Keratinocyte (primary cell): ENCODE measurements at regions not wholly inside any gene's neighbourhood (a gene's known extent, or its start where the extent isn't known, plus 50 kb on each side); places are given as distances from the start of the nearest gene placed in this dataset.

ENCODE experiments used
- DNase-seq: peaks from one replicate; pipeline ENCODE4 v3.0.0-alpha.2; 2011; ENCODE audit warnings: low read depth, missing footprints, low spot score
- FAIRE-seq: peaks from 2 replicates; lab custom pipeline; 2011; peaks lifted over from hg19 to GRCh38; lab: Jason Lieb, UNC
- H2AFZ ChIP-seq: 2 replicates; pipeline ENCODE4 v1.6.0; 2012; ENCODE audit warnings: low read length, control low read depth, inconsistent platforms; ENCODE audit not compliant: control insufficient read depth
- H3K27ac ChIP-seq: 2 replicates; pipeline ENCODE4 v1.5.1; 2011; ENCODE audit warnings: low read length; ENCODE audit not compliant: control insufficient read depth, insufficient read depth
- H3K27me3 ChIP-seq: 3 replicates; pipeline ENCODE4 v1.6.0; 2011; ENCODE audit warnings: low read length; ENCODE audit not compliant: control insufficient read depth, insufficient read depth; ENCODE audit errors: extremely low read depth
- H3K36me3 ChIP-seq, 2 experiments: 2 replicates in 1 of 2; 3 replicates in 1 of 2; pipeline ENCODE4 v1.5.1; 2011; ENCODE audit warnings: low read length in 2 of 2, mild to moderate bottlenecking in 1 of 2; ENCODE audit not compliant: control insufficient read depth in 2 of 2, insufficient read depth in 2 of 2; ENCODE audit errors: extremely low read depth in 1 of 2
- H3K4me1 ChIP-seq: 3 replicates; pipeline ENCODE4 v1.5.1; 2011; ENCODE audit warnings: low read length; ENCODE audit not compliant: control insufficient read depth, insufficient read depth; ENCODE audit errors: extremely low read depth
- H3K4me2 ChIP-seq: 3 replicates; pipeline ENCODE4 v1.6.0; 2011; ENCODE audit warnings: low read depth, low read length; ENCODE audit not compliant: control insufficient read depth, insufficient read depth; ENCODE audit errors: extremely low read depth
- H3K4me3 ChIP-seq, 3 experiments: fragments of 200-600 bp in 1 of 3; sonication (generic) in 1 of 3; 2 replicates in 2 of 3; 3 replicates in 1 of 3; pipeline ENCODE4 v1.5.1; 2011 to 2016; ENCODE audit warnings: low read length in 3 of 3, mild to moderate bottlenecking in 3 of 3, control low read depth in 2 of 3, inconsistent platforms in 1 of 3, low read depth in 1 of 3, mixed read lengths in 1 of 3, mixed run types in 1 of 3, moderate library complexity in 1 of 3; ENCODE audit not compliant: control insufficient read depth in 2 of 3, insufficient read depth in 2 of 3; ENCODE audit errors: extremely low read depth in 1 of 3
- H3K79me2 ChIP-seq: 2 replicates; pipeline ENCODE4 v1.6.0; 2012; ENCODE audit warnings: low read length; ENCODE audit not compliant: control insufficient read depth, insufficient read depth
- H3K9ac ChIP-seq: 3 replicates; pipeline ENCODE4 v1.6.0; 2011; ENCODE audit warnings: low read length; ENCODE audit not compliant: control insufficient read depth, insufficient read depth; ENCODE audit errors: extremely low read depth
- H3K9me1 ChIP-seq: 3 replicates; pipeline ENCODE4 v1.6.0; 2011; ENCODE audit warnings: low read length; ENCODE audit not compliant: control insufficient read depth, insufficient read depth; ENCODE audit errors: extremely low read depth
- H3K9me3 ChIP-seq: 2 replicates; pipeline ENCODE4 v1.5.1; 2012; ENCODE audit warnings: low read depth, low read length; ENCODE audit not compliant: control insufficient read depth
- H4K20me1 ChIP-seq: 3 replicates; pipeline ENCODE4 v1.6.0; 2011; ENCODE audit warnings: low read length; ENCODE audit not compliant: control insufficient read depth, insufficient read depth; ENCODE audit errors: extremely low read depth
- EZH2 ChIP-seq: IDR thresholded peaks from one replicate; pipeline ENCODE4 v1.6.1; 2012; ENCODE audit warnings: inconsistent platforms, mild to moderate bottlenecking, low read length, moderate library complexity
- dilution Hi-C: fragments of 300-500 bp; cut with MboI; formaldehyde crosslinking; loops from one replicate; pipeline ENCODE4 v1.7.0; 2020; ENCODE audit warnings: low sequenced_read_pairs; ENCODE audit not compliant: extremely low pct_ligation_motif_present
- TF ChIP-seq, protein P1 (sequence below), 3 experiments: IDR thresholded peaks in 1 of 3; conservative IDR thresholded peaks in 1 of 3; optimal IDR thresholded peaks in 1 of 3; 2 replicates in 2 of 3; 3 replicates in 1 of 3; pipeline versions ENCODE3 to v1.5.1; 2011; ENCODE audit warnings: low read length in 3 of 3, mild to moderate bottlenecking in 3 of 3, moderate library complexity in 2 of 3, control low read depth in 1 of 3, inconsistent platforms in 1 of 3; ENCODE audit not compliant: insufficient read depth in 2 of 3; ENCODE audit errors: extremely low read depth in 1 of 3

- TF ChIP-seq EZH2, result no peak
- TF ChIP-seq, protein P1, sequence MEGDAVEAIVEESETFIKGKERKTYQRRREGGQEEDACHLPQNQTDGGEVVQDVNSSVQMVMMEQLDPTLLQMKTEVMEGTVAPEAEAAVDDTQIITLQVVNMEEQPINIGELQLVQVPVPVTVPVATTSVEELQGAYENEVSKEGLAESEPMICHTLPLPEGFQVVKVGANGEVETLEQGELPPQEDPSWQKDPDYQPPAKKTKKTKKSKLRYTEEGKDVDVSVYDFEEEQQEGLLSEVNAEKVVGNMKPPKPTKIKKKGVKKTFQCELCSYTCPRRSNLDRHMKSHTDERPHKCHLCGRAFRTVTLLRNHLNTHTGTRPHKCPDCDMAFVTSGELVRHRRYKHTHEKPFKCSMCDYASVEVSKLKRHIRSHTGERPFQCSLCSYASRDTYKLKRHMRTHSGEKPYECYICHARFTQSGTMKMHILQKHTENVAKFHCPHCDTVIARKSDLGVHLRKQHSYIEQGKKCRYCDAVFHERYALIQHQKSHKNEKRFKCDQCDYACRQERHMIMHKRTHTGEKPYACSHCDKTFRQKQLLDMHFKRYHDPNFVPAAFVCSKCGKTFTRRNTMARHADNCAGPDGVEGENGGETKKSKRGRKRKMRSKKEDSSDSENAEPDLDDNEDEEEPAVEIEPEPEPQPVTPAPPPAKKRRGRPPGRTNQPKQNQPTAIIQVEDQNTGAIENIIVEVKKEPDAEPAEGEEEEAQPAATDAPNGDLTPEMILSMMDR (optimal IDR thresholded peaks at IDR 0.05 in 1 of 3, IDR thresholded peaks at IDR 0.05 in 1 of 3, conservative IDR thresholded peaks at IDR 0.05 in 1 of 3; ENCODE audit: extremely low read depth in 1 of 3, insufficient read depth in 2 of 3, low read length in 3 of 3), result no peak
- Histone ChIP-seq H3K36me3 (no peaks in the 10 kb centered on the region), H3K4me2 (no peak overlapping the region), H3K27me3 (no peaks in the 10 kb centered on the region), H3K27ac (no peak overlapping the region), H3K4me3 (no peak overlapping the region), H4K20me1 (no peaks in the 10 kb centered on the region), H3K79me2 (no peaks in the 10 kb centered on the region), H2AFZ (no peak overlapping the region), H3K9me3 (no peaks in the 10 kb centered on the region), H3K9ac (no peak overlapping the region), H3K9me1 (no peaks in the 10 kb centered on the region), H3K4me1 (no peaks in the 10 kb centered on the region)
- DNase-seq (no peak), FAIRE-seq (no peak)
- dilution Hi-C loops, result no loop called here
These were observed 105.0 kb upstream of the MON1B start for GRCh38 chr16:77085981-77086380.

GRCh38 chr16:77090062-77090461 is 100.9 kb upstream of the MON1B start:
- dilution Hi-C loops, result no loop called here
- no peaks in the 10 kb centered on the region for H4K20me1 ChIP-seq
- no peak for FAIRE-seq
- no peak overlapping the region for H3K27ac ChIP-seq
- TF ChIP-seq EZH2, result no peak
- TF ChIP-seq, protein P1 (optimal IDR thresholded peaks at IDR 0.05 in 1 of 3, IDR thresholded peaks at IDR 0.05 in 1 of 3, conservative IDR thresholded peaks at IDR 0.05 in 1 of 3; ENCODE audit: extremely low read depth in 1 of 3, insufficient read depth in 2 of 3, low read length in 3 of 3), result no peak
- no peak overlapping the region for H2AFZ ChIP-seq
- no peaks in the 10 kb centered on the region for H3K4me1 ChIP-seq
- H3K9ac ChIP-seq, result no peak overlapping the region
- H3K79me2 ChIP-seq, result no peaks in the 10 kb centered on the region
- H3K9me3 ChIP-seq, result no peaks in the 10 kb centered on the region
- no peak overlapping the region for H3K4me2 ChIP-seq
- H3K4me3 ChIP-seq, result no peak overlapping the region
- H3K27me3 ChIP-seq, result no peaks in the 10 kb centered on the region
- no peaks in the 10 kb centered on the region for H3K36me3 ChIP-seq
- no peaks in the 10 kb centered on the region for H3K9me1 ChIP-seq
- DNase-seq, result no peak
